Calu3 (cell line): ENCODE measurements at regions not wholly inside any gene's neighbourhood (a gene's known extent, or its start where the extent isn't known, plus 50 kb on each side); places are given as distances from the start of the nearest gene placed in this dataset.

Experiments used
- BruUV-seq: library from RNA; stranded (reverse); fragments of 400-500 nt; replicated peaks from 2 replicates; lab custom pipeline; 2021; lab: Mats Ljungman, UMichigan
- CTCF ChIA-PET: fragments of 300-600 bp; sonication (Branson Sonifier 250); formaldehyde crosslinking; loops from one replicate; lab custom pipeline; 2022; ENCODE audit warnings: antibody characterized with exemption; lab: Charles Lee
- DNase-seq: peaks from one replicate; pipeline ENCODE4 v3.0.0; 2022
- H3K27ac Mint-ChIP-seq: one replicate; pipeline ENCODE4 v1.8.0; 2022; ENCODE audit warnings: mixed read lengths; ENCODE audit not compliant: unreplicated experiment
- H3K27me3 Mint-ChIP-seq: one replicate; pipeline ENCODE4 v1.8.0; 2022; ENCODE audit warnings: mixed read lengths; ENCODE audit not compliant: unreplicated experiment
- H3K36me3 Mint-ChIP-seq: one replicate; pipeline ENCODE4 v1.8.0; 2022; ENCODE audit warnings: mild to moderate bottlenecking, moderate library complexity, mixed read lengths; ENCODE audit not compliant: insufficient read depth, unreplicated experiment
- H3K4me1 Mint-ChIP-seq: one replicate; pipeline ENCODE4 v1.8.0; 2022; ENCODE audit warnings: mild to moderate bottlenecking, low read depth, mixed read lengths; ENCODE audit not compliant: unreplicated experiment
- H3K4me3 Mint-ChIP-seq: one replicate; pipeline ENCODE4 v1.8.0; 2022; ENCODE audit warnings: mild to moderate bottlenecking, low read depth, moderate library complexity, mixed read lengths; ENCODE audit not compliant: unreplicated experiment
- H3K9me3 Mint-ChIP-seq: one replicate; pipeline ENCODE4 v1.8.0; 2022; ENCODE audit warnings: low read depth, mixed read lengths; ENCODE audit not compliant: unreplicated experiment
- CTCF ChIP-seq: fragments of 200-600 bp; IDR thresholded peaks from one replicate; pipeline ENCODE4 v1.8.0; 2022; ENCODE audit warnings: antibody characterized with exemption; ENCODE audit not compliant: unreplicated experiment
- intact Hi-C: fragments of 100-400 bp; cut with micrococcal nuclease; formaldehyde crosslinking; loops from one replicate; pipeline ENCODE4 v1.10.0; 2022; ENCODE audit not compliant: unreplicated experiment

GRCh38 chr1:47547753-47548573, 110.1 kb downstream of the FOXD2 start:
- H3K27me3 Mint-ChIP-seq = no peaks in the 10 kb centered on the region
- H3K4me1 Mint-ChIP-seq = peaks cover 17% of the 10 kb centered on the region
- no peak overlapping the region for H3K27ac Mint-ChIP-seq
- intact Hi-C loops = no loop called here
- DNase-seq = no peak
- CTCF ChIA-PET = interaction anchor here (0.9 kb wide), 1 partner anchor 11 kb away, joined by 3 read pairs; no protein-coding TSS in a partner anchor
- H3K4me3 Mint-ChIP-seq = no peak overlapping the region
- H3K36me3 Mint-ChIP-seq = no peaks in the 10 kb centered on the region
- no TSS peak for BruUV-seq
- H3K9me3 Mint-ChIP-seq = peaks cover 3% of the 10 kb centered on the region
- no peak for TF ChIP-seq CTCF

- CTCF ChIA-PET = no interaction called here
- H3K36me3 Mint-ChIP-seq = no peaks in the 10 kb centered on the region
- no peak for DNase-seq
- peaks cover under 1% of the 10 kb centered on the region for H3K9me3 Mint-ChIP-seq
- no peak overlapping the region for H3K4me3 Mint-ChIP-seq
- H3K27me3 Mint-ChIP-seq = no peaks in the 10 kb centered on the region
- TF ChIP-seq CTCF = no peak
- no peak overlapping the region for H3K27ac Mint-ChIP-seq
- BruUV-seq = no TSS peak
- intact Hi-C loops = no loop called here
- H3K4me1 Mint-ChIP-seq = peaks cover 19% of the 10 kb centered on the region
Observed at GRCh38 chr1:47548637-47549036, 110.8 kb downstream of the FOXD2 start.

GRCh38 chr1:47549532-47549931, 111.7 kb downstream of the FOXD2 start:
- CTCF ChIA-PET = no interaction called here
- no peak overlapping the region for H3K27ac Mint-ChIP-seq
- H3K4me3 Mint-ChIP-seq = no peak overlapping the region
- no peak for TF ChIP-seq CTCF
- H3K27me3 Mint-ChIP-seq = no peaks in the 10 kb centered on the region
- no peaks in the 10 kb centered on the region for H3K36me3 Mint-ChIP-seq
- peaks cover 28% of the 10 kb centered on the region for H3K4me1 Mint-ChIP-seq
- H3K9me3 Mint-ChIP-seq = no peaks in the 10 kb centered on the region
- intact Hi-C loops = no loop called here
- DNase-seq = no peak
- no TSS peak for BruUV-seq

DNA sequence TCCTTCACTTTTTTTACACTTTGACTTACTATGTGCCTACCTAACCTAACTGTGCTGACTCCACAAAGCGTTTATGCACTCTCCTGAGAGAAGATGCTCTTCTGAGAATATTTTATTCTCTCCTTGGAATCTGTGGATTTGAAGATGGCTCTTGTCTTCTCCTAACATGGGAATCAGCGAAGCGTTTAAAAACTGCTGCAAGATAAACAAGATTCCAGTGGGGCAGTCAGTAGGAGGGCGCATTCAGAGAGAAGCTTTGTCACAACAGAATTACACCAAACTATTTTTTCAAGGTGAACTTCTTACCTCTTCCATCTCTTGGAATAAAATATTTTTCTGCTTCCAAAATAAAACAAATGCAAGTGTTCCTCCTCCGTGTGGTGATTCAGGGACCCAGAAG, 113.1 kb downstream of the FOXD2 start:
- no peak for DNase-seq
- Mint-ChIP-seq H3K9me3 (no peaks in the 10 kb centered on the region), H3K27me3 (no peaks in the 10 kb centered on the region), H3K27ac (no peak overlapping the region), H3K36me3 (no peaks in the 10 kb centered on the region), H3K4me1 (peaks cover 35% of the 10 kb centered on the region), H3K4me3 (no peak overlapping the region)
- no peak for TF ChIP-seq CTCF
- intact Hi-C loops = no loop called here
- CTCF ChIA-PET = no interaction called here
- no TSS peak for BruUV-seq
